Astrocyte (in vitro differentiated cells and primary cell): ENCODE measurements at regions not wholly inside any gene's neighbourhood (a gene's known extent, or its start where the extent isn't known, plus 50 kb on each side); places are given as distances from the start of the nearest gene placed in this dataset.
"Not testable (repeated sequence)": the region's sequence is repeated elsewhere in the genome, so short reads cannot be mapped to it uniquely, and the experiment has no call there.

Experiments used
- DNase-seq: peaks from one replicate; pipeline ENCODE4 v3.0.0-alpha.2; 2010; ENCODE audit warnings: low read depth
- FAIRE-seq: peaks from 2 replicates; lab custom pipeline; 2011; peaks lifted over from hg19 to GRCh38; lab: Jason Lieb, UNC
- H2AFZ ChIP-seq: 2 replicates; pipeline ENCODE4 v1.6.0; 2012; ENCODE audit warnings: low read depth, low read length, inconsistent platforms
- H3K27ac ChIP-seq: 2 replicates; pipeline ENCODE4 v1.5.1; 2011; ENCODE audit warnings: low read depth, low read length, inconsistent platforms
- H3K27me3 ChIP-seq: 2 replicates; pipeline ENCODE4 v1.6.0; 2011; ENCODE audit warnings: low read length, inconsistent platforms; ENCODE audit not compliant: insufficient read depth
- H3K36me3 ChIP-seq: 2 replicates; pipeline ENCODE4 v1.5.1; 2011; ENCODE audit warnings: low read length, inconsistent platforms; ENCODE audit not compliant: insufficient read depth
- H3K4me1 ChIP-seq: 2 replicates; pipeline ENCODE4 v1.5.1; 2011; ENCODE audit warnings: low read length, inconsistent platforms; ENCODE audit not compliant: insufficient read depth
- H3K4me2 ChIP-seq: 2 replicates; pipeline ENCODE4 v1.6.0; 2012; ENCODE audit warnings: low read length, inconsistent platforms
- H3K4me3 ChIP-seq: 2 replicates; pipeline ENCODE4 v1.5.1; 2011; ENCODE audit warnings: low read depth, mild to moderate bottlenecking, low read length, inconsistent platforms; ENCODE audit not compliant: insufficient read depth
- H3K79me2 ChIP-seq: 2 replicates; pipeline ENCODE4 v1.6.0; 2012; ENCODE audit warnings: mild to moderate bottlenecking, low read length, inconsistent platforms; ENCODE audit not compliant: insufficient read depth
- H3K9ac ChIP-seq: 2 replicates; pipeline ENCODE4 v1.6.0; 2012; ENCODE audit warnings: mild to moderate bottlenecking, low read length, inconsistent platforms
- H3K9me3 ChIP-seq: 2 replicates; pipeline ENCODE4 v1.5.1; 2012; ENCODE audit warnings: low read depth, mild to moderate bottlenecking, low read length, inconsistent platforms; ENCODE audit not compliant: insufficient read depth
- H4K20me1 ChIP-seq: 2 replicates; pipeline ENCODE4 v1.6.0; 2012; ENCODE audit warnings: low read length, inconsistent platforms; ENCODE audit not compliant: insufficient read depth
- H3K27ac Mint-ChIP-seq: one replicate; pipeline ENCODE4 v1.8.0; 2021; ENCODE audit warnings: mild to moderate bottlenecking, mixed read lengths; ENCODE audit not compliant: unreplicated experiment
- H3K27me3 Mint-ChIP-seq: one replicate; pipeline ENCODE4 v1.8.0; 2021; ENCODE audit warnings: low read depth, mixed read lengths; ENCODE audit not compliant: unreplicated experiment
- H3K36me3 Mint-ChIP-seq: one replicate; pipeline ENCODE4 v1.8.0; 2021; ENCODE audit warnings: low read depth, mixed read lengths; ENCODE audit not compliant: unreplicated experiment
- H3K4me1 Mint-ChIP-seq: one replicate; pipeline ENCODE4 v1.8.0; 2021; ENCODE audit warnings: low read depth, mixed read lengths; ENCODE audit not compliant: unreplicated experiment
- H3K4me3 Mint-ChIP-seq: one replicate; pipeline ENCODE4 v1.8.0; 2021; ENCODE audit warnings: mild to moderate bottlenecking, moderate library complexity, mixed read lengths; ENCODE audit not compliant: unreplicated experiment
- H3K9me3 Mint-ChIP-seq: one replicate; pipeline ENCODE4 v1.8.0; 2021; ENCODE audit warnings: mild to moderate bottlenecking, mixed read lengths; ENCODE audit not compliant: unreplicated experiment
- CTCF ChIP-seq: IDR thresholded peaks from 2 replicates; pipeline ENCODE4 v1.5.1; 2011; ENCODE audit warnings: low read depth, mild to moderate bottlenecking, inconsistent platforms, low read length, moderate library complexity; ENCODE audit not compliant: insufficient read depth
- EZH2 ChIP-seq: IDR thresholded peaks from 2 replicates; pipeline ENCODE4 v1.6.1; 2012; ENCODE audit warnings: mild to moderate bottlenecking, low read length, inconsistent platforms; ENCODE audit not compliant: insufficient read depth

DNA sequence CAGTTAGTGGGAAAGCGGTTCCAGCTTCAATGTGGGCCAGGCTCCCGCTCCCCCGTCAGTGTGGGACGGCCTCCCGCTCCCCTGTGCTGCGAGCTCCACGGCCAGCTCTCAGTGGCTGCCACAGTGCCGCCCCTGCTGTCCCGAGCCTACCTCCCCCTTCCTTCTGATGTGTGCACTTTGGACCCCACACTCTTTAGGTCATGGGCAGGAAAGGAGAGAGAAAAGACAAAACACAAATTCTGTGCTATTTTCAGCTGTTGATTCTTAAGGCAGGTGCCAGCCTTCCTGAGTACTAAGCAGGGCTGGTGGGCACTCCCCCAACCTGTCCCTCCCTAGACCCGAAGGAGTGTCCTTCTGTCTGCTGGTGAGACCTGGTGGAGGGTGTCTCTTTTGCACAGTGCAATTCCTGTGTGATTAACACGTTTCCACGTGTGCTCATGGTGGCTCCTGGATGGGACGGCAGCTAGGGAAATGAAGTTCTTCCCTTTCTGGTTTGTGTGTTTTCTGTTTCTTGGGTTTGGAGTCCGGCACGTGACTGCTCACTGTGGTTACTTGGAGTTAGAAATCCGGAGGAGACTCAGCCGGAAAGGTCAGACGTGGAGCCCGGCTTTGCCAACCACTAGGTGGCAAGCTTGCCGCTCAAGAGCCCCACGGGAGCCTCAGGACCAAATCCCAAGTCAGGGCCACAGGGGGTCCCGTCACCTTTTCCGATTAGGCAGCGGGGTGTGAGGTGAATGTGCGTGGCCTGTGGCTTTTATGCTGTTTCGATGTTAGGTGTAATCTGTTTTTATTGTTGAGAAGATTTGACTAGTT, 130.3 kb downstream of the LAT start:
- Histone ChIP-seq H3K9ac (peak overlapping the region; percentile 63), H3K4me2 (peak overlapping the region; percentile 68), H2AFZ (peak overlapping the region; percentile 79), H3K4me1 (peaks cover 10% of the 10 kb centered on the region)
- not testable (repeated sequence) for H3K9me3 Mint-ChIP-seq, H3K4me3 ChIP-seq, H3K9me3 ChIP-seq, H3K27ac Mint-ChIP-seq, H4K20me1 ChIP-seq, H3K27me3 ChIP-seq, H3K4me1 Mint-ChIP-seq, H3K4me3 Mint-ChIP-seq, H3K36me3 ChIP-seq, H3K36me3 Mint-ChIP-seq, H3K79me2 ChIP-seq, H3K27ac ChIP-seq
- H3K27me3 Mint-ChIP-seq: peaks cover 33% of the 10 kb centered on the region
- DNase-seq (peak; percentile 39), FAIRE-seq (peak; percentile 54)
- peak; percentile 51 for TF ChIP-seq CTCF

DNA sequence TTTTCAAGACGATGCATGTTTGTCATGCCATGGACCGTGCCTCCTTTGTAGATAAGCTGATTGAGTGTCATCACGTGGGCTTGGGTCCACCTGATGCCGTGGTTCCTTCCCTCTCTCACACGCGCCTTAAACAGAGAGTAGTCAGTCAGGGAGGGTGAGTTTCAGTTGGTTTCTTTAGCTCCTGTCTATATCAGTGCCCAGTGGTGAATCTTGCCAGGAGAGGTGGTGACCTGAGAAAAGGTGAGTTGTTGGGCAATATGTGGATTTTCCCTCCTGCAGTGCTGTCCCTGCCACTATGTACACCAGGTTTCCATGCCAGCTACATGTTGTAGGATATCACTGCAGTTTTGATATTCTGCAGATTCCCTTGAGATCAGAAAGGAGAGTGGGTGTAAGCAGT, 129.7 kb downstream of the LAT start:
- no peak overlapping the region for H3K9ac ChIP-seq
- Mint-ChIP-seq H3K27ac (no peak overlapping the region), H3K4me1 (peaks cover 2% of the 10 kb centered on the region), H3K27me3 (peaks cover 33% of the 10 kb centered on the region), H3K4me3 (no peak overlapping the region), H3K9me3 (no peaks in the 10 kb centered on the region), H3K36me3 (no peaks in the 10 kb centered on the region)
- no peaks in the 10 kb centered on the region for H3K27me3 ChIP-seq
- FAIRE-seq (no peak), DNase-seq (no peak)
- H3K4me2 ChIP-seq: no peak overlapping the region
- H3K4me1 ChIP-seq: peaks cover 10% of the 10 kb centered on the region
- no peak overlapping the region for H3K27ac ChIP-seq
- no peaks in the 10 kb centered on the region for H4K20me1 ChIP-seq
- H3K36me3 ChIP-seq: no peaks in the 10 kb centered on the region
- no peak overlapping the region for H2AFZ ChIP-seq
- no peak overlapping the region for H3K4me3 ChIP-seq
- no peak for TF ChIP-seq CTCF
- no peak for TF ChIP-seq EZH2
- H3K9me3 ChIP-seq: no peaks in the 10 kb centered on the region
- H3K79me2 ChIP-seq: no peaks in the 10 kb centered on the region

- peaks cover 33% of the 10 kb centered on the region for H3K27me3 Mint-ChIP-seq
- not testable (repeated sequence) for H2AFZ ChIP-seq, H3K36me3 Mint-ChIP-seq, H3K27me3 ChIP-seq, H3K79me2 ChIP-seq, H3K4me3 ChIP-seq, H3K4me1 Mint-ChIP-seq, H3K9ac ChIP-seq, DNase-seq, FAIRE-seq, H3K9me3 Mint-ChIP-seq, H4K20me1 ChIP-seq, H3K4me3 Mint-ChIP-seq, H3K9me3 ChIP-seq, H3K4me2 ChIP-seq, H3K27ac Mint-ChIP-seq, H3K36me3 ChIP-seq, H3K27ac ChIP-seq
- H3K4me1 ChIP-seq: peaks cover 10% of the 10 kb centered on the region
Observed at GRCh38 chr16:29113446-29113845, 128.6 kb downstream of the LAT start.
